ENCODE measurements at regions not wholly inside any gene's neighbourhood (a gene's known extent, or its start where the extent isn't known, plus 50 kb on each side); places are given as distances from the start of the nearest gene placed in this dataset.
A peak's percentile ranks its signal among the peaks of the same experiment; 100 is the strongest.
"Not testable (repeated sequence)": the region's sequence is repeated elsewhere in the genome, so short reads cannot be mapped to it uniquely, and the experiment has no call there.

DNA sequence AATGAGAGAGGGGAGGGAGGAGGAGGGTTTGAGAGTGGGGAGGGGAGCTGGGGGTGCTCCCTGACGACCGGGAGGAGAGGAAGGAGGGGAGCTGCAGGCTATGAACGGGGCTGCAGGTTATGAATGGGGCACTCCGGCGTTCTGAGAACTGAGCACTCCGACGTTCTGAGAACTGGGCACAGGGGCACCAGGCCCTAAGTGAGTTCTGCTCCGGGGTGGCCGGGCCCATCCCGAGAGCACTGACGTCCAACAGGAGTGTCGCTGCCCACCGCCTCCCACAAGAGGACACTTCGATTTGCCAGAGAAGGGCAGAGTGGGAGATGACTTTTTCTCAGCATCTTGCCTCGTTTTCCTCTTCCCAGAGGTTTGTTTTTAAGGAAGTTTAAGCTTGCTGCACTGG is 204.5 kb upstream of the ZNF469 start:
- H4K20me1 ChIP-seq (replicated peaks in 1 of 2; ENCODE audit: control insufficient read depth in 1 of 2, insufficient read depth in 2 of 2, low read length in 2 of 2); H3K9ac ChIP-seq (replicated peaks in 1 of 4; ENCODE audit: extremely low read depth in 1 of 4, low read depth in 3 of 4, low read length in 3 of 4); H3K79me1 ChIP-seq (ENCODE audit: low read depth, low read length); H3K23ac ChIP-seq (ENCODE audit: insufficient read length); POLR2A ChIA-PET (ENCODE audit: partially characterized antibody); H3K56ac ChIP-seq (replicated peaks; ENCODE audit: insufficient read length, low read depth, low read length); H2BK120ac ChIP-seq (replicated peaks; ENCODE audit: low read depth, low read length); H3K9me3 ChIP-seq (ENCODE audit: insufficient read depth in 2 of 2, low read depth in 1 of 2, low read length in 1 of 2); H4K8ac ChIP-seq (ENCODE audit: extremely low read depth, insufficient read depth, low read length); H4K91ac ChIP-seq (replicated peaks; ENCODE audit: insufficient read length, low read length); CTCF ChIA-PET (ENCODE audit: partially characterized antibody); H2AK5ac ChIP-seq (ENCODE audit: low read depth, low read length); H2AFZ ChIP-seq (ENCODE audit: low read length); H2BK20ac ChIP-seq (ENCODE audit: low read length); H3K79me2 ChIP-seq (ENCODE audit: control insufficient read depth in 1 of 2, insufficient read depth in 2 of 2, low read length in 2 of 2); FAIRE-seq; H3K18ac ChIP-seq (ENCODE audit: extremely low read depth, low read length); H3K4ac ChIP-seq (replicated peaks; ENCODE audit: insufficient read length, low read depth, low read length); H4K5ac ChIP-seq (ENCODE audit: insufficient read length, low read depth, low read length); H3K14ac ChIP-seq (ENCODE audit: insufficient read length); H2BK5ac ChIP-seq (ENCODE audit: low read depth, low read length); H3K4me1 ChIP-seq (replicated peaks in 1 of 4; ENCODE audit: control insufficient read depth in 3 of 4, insufficient read depth in 4 of 4, low read length in 3 of 4); H3K27me3 ChIP-seq (replicated peaks in 1 of 4; ENCODE audit: control insufficient read depth in 3 of 4, extremely low read depth in 1 of 4, insufficient read depth in 3 of 4, low read length in 3 of 4); H3K4me3 ChIP-seq (ENCODE audit: extremely low read depth in 1 of 4, insufficient read depth in 2 of 4, low read depth in 3 of 4, low read length in 4 of 4); H3K23me2 ChIP-seq (ENCODE audit: low read depth, low read length); H3K4me2 ChIP-seq (ENCODE audit: insufficient read depth in 1 of 2, low read depth in 2 of 2, low read length in 2 of 2); H3K36me3 ChIP-seq (ENCODE audit: control insufficient read depth in 2 of 4, insufficient read depth in 4 of 4, low read length in 3 of 4); H2BK15ac ChIP-seq (ENCODE audit: low read length); H3K27ac ChIP-seq (ENCODE audit: low read depth, low read length); H2BK12ac ChIP-seq (ENCODE audit: low read depth, low read length): not testable (repeated sequence)
- DNase-seq (ENCODE audit: low read depth in 1 of 2, low spot score in 2 of 2): peak in 1 of 2 experiments; percentile 27
- WGBS, 2 experiments (ENCODE audit: extremely low coverage in 1 of 2, insufficient coverage in 1 of 2, insufficient read length in 1 of 2, insufficient replicate concordance in 2 of 2, low coverage in 1 of 2, low lambda C conversion rate in 2 of 2, missing lambda C conversion rate in 1 of 2): 87% methylated on average over 8 of the region's 15 CpGs; no CpG with 5 or more reads in 1 of the 2 experiments

DNA sequence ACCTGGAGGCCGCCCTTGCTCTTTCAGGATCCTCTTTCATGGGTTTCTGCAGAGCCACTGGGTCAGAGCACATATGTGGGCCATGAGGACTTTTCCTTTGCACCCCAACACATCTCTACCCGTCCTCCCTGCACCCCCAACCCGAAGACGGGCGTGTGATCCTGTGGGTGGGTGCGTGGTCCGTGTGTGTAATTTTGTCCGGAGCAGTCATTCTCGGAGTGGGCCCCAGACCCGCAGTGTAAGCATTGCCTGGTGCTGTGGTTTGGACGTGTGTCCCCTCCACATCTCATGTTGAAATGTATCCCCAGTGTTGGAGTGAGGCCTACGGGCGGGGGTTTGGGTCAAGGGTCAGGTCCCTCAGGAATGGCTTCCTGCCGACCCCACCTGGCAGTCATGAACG is 203.9 kb upstream of the ZNF469 start:
- H4K5ac ChIP-seq (ENCODE audit: insufficient read length, low read depth, low read length); H4K8ac ChIP-seq (ENCODE audit: extremely low read depth, insufficient read depth, low read length); H3K9me3 ChIP-seq (ENCODE audit: insufficient read depth in 2 of 2, low read depth in 1 of 2, low read length in 1 of 2); H4K91ac ChIP-seq (replicated peaks; ENCODE audit: insufficient read length, low read length); H3K56ac ChIP-seq (replicated peaks; ENCODE audit: insufficient read length, low read depth, low read length); H3K23me2 ChIP-seq (ENCODE audit: low read depth, low read length); H3K4ac ChIP-seq (replicated peaks; ENCODE audit: insufficient read length, low read depth, low read length); POLR2A ChIA-PET (ENCODE audit: partially characterized antibody); H2BK12ac ChIP-seq (ENCODE audit: low read depth, low read length); FAIRE-seq; H3K4me2 ChIP-seq (ENCODE audit: insufficient read depth in 1 of 2, low read depth in 2 of 2, low read length in 2 of 2); H3K27me3 ChIP-seq (replicated peaks in 1 of 4; ENCODE audit: control insufficient read depth in 3 of 4, extremely low read depth in 1 of 4, insufficient read depth in 3 of 4, low read length in 3 of 4); H4K20me1 ChIP-seq (replicated peaks in 1 of 2; ENCODE audit: control insufficient read depth in 1 of 2, insufficient read depth in 2 of 2, low read length in 2 of 2); H3K79me2 ChIP-seq (ENCODE audit: control insufficient read depth in 1 of 2, insufficient read depth in 2 of 2, low read length in 2 of 2); H2BK120ac ChIP-seq (replicated peaks; ENCODE audit: low read depth, low read length); H3K36me3 ChIP-seq (ENCODE audit: control insufficient read depth in 2 of 4, insufficient read depth in 4 of 4, low read length in 3 of 4); H2BK20ac ChIP-seq (ENCODE audit: low read length); H3K18ac ChIP-seq (ENCODE audit: extremely low read depth, low read length); H3K79me1 ChIP-seq (ENCODE audit: low read depth, low read length); DNase-seq (ENCODE audit: low read depth in 1 of 2, low spot score in 2 of 2); H3K9ac ChIP-seq (replicated peaks in 1 of 4; ENCODE audit: extremely low read depth in 1 of 4, low read depth in 3 of 4, low read length in 3 of 4); H2BK5ac ChIP-seq (ENCODE audit: low read depth, low read length); H3K27ac ChIP-seq (ENCODE audit: low read depth, low read length); H3K14ac ChIP-seq (ENCODE audit: insufficient read length); H3K4me1 ChIP-seq (replicated peaks in 1 of 4; ENCODE audit: control insufficient read depth in 3 of 4, insufficient read depth in 4 of 4, low read length in 3 of 4); CTCF ChIA-PET (ENCODE audit: partially characterized antibody); H2BK15ac ChIP-seq (ENCODE audit: low read length); H3K23ac ChIP-seq (ENCODE audit: insufficient read length); H2AK5ac ChIP-seq (ENCODE audit: low read depth, low read length); H3K4me3 ChIP-seq (ENCODE audit: extremely low read depth in 1 of 4, insufficient read depth in 2 of 4, low read depth in 3 of 4, low read length in 4 of 4); H2AFZ ChIP-seq (ENCODE audit: low read length): not testable (repeated sequence)
- WGBS, 2 experiments (ENCODE audit: extremely low coverage in 1 of 2, insufficient coverage in 1 of 2, insufficient read length in 1 of 2, insufficient replicate concordance in 2 of 2, low coverage in 1 of 2, low lambda C conversion rate in 2 of 2, missing lambda C conversion rate in 1 of 2): 89% methylated on average over 11 of the region's 15 CpGs; no CpG with 5 or more reads in 1 of the 2 experiments

Data from H1 (cell line).